Endothelial cell of umbilical vein (primary cell): ENCODE measurements at regions not wholly inside any gene's neighbourhood (a gene's known extent, or its start where the extent isn't known, plus 50 kb on each side); places are given as distances from the start of the nearest gene placed in this dataset.

Experiments used
- BruUV-seq: library from RNA; stranded (reverse); fragments of 400-500 nt; replicated peaks from 2 replicates; lab custom pipeline; 2021; lab: Mats Ljungman, UMichigan
- CTCF ChIA-PET: fragments of 300-600, 350-600 bp; sonication (Branson Sonifier 250); formaldehyde crosslinking; loops from one replicate; lab custom pipeline; 2021; ENCODE audit warnings: antibody characterized with exemption, inconsistent platforms; lab: Charles Lee
- POLR2A ChIA-PET: fragments of 300-600, 350-600 bp; sonication (Branson Sonifier 250); formaldehyde crosslinking; loops from one replicate; lab custom pipeline; 2021; ENCODE audit warnings: antibody characterized with exemption, inconsistent platforms; lab: Charles Lee
- DNase-seq: peaks from one replicate; pipeline ENCODE4 v3.0.0-alpha.2; 2011; ENCODE audit warnings: low read depth, low spot score
- FAIRE-seq: peaks from 2 replicates; lab custom pipeline; 2011; peaks lifted over from hg19 to GRCh38; lab: Jason Lieb, UNC
- H2AFZ ChIP-seq: 2 replicates; pipeline ENCODE4 v1.6.0; 2012; ENCODE audit warnings: low read depth, low read length, control low read depth, inconsistent platforms
- H3K27ac ChIP-seq: 2 replicates; pipeline ENCODE4 v1.5.1; 2011; ENCODE audit warnings: low read depth, mild to moderate bottlenecking, control low read depth, low read length, moderate library complexity; ENCODE audit not compliant: insufficient read depth
- H3K27me3 ChIP-seq, 2 experiments: 2 replicates each; pipeline versions ENCODE4 v1.6.0 to v1.6.1; 2011; ENCODE audit warnings: low read length in 2 of 2, mixed read lengths in 1 of 2; ENCODE audit not compliant: control insufficient read depth in 2 of 2, insufficient read depth in 2 of 2
- H3K36me3 ChIP-seq, 2 experiments: 2 replicates in 1 of 2; 3 replicates in 1 of 2; pipeline ENCODE4 v1.5.1; 2011; ENCODE audit warnings: low read length in 2 of 2, mild to moderate bottlenecking in 1 of 2, moderate library complexity in 1 of 2; ENCODE audit not compliant: control insufficient read depth in 2 of 2, insufficient read depth in 2 of 2; ENCODE audit errors: extremely low read depth in 1 of 2
- H3K4me1 ChIP-seq: 3 replicates; pipeline ENCODE4 v1.5.1; 2011; ENCODE audit warnings: mild to moderate bottlenecking, low read length; ENCODE audit not compliant: control insufficient read depth, insufficient read depth; ENCODE audit errors: extremely low read depth
- H3K4me2 ChIP-seq: 2 replicates; pipeline ENCODE4 v1.6.1; 2011; ENCODE audit warnings: low read length, control low read depth, mixed read lengths; ENCODE audit not compliant: insufficient read depth
- H3K4me3 ChIP-seq, 3 experiments: fragments of 200-600 bp in 1 of 3; sonication (generic), shearing (Covaris generic) in 1 of 3; replicated peaks in 1 of 3; 2 replicates each; pipeline ENCODE4 v1.5.1; 2011 to 2016; ENCODE audit warnings: control low read depth in 3 of 3, low read length in 3 of 3, mild to moderate bottlenecking in 2 of 3, inconsistent platforms in 1 of 3, low read depth in 1 of 3, moderate library complexity in 1 of 3; ENCODE audit not compliant: insufficient read depth in 1 of 3
- H3K79me2 ChIP-seq: 2 replicates; pipeline ENCODE4 v1.6.0; 2012; ENCODE audit warnings: low read length, inconsistent platforms; ENCODE audit not compliant: control insufficient read depth, insufficient read depth
- H3K9ac ChIP-seq: replicated peaks from 2 replicates; pipeline ENCODE3; 2011; ENCODE audit warnings: low read length, control low read depth; ENCODE audit not compliant: insufficient read depth; ENCODE audit errors: extremely low read depth
- H3K9me1 ChIP-seq: replicated peaks from 3 replicates; pipeline ENCODE4 v1.6.0; 2011; ENCODE audit warnings: mild to moderate bottlenecking, low read length; ENCODE audit not compliant: control insufficient read depth, insufficient read depth; ENCODE audit errors: extremely low read depth
- H3K9me3 ChIP-seq: replicated peaks from 2 replicates; pipeline ENCODE4 v1.5.1; 2012; ENCODE audit warnings: low read length, inconsistent platforms; ENCODE audit not compliant: control insufficient read depth, insufficient read depth
- H4K20me1 ChIP-seq: replicated peaks from 2 replicates; pipeline ENCODE3; 2011; ENCODE audit warnings: mild to moderate bottlenecking, low read length; ENCODE audit not compliant: control insufficient read depth, insufficient read depth; ENCODE audit errors: extremely low read depth
- EZH2 ChIP-seq: IDR thresholded peaks from 2 replicates; pipeline ENCODE4 v1.6.1; 2012; ENCODE audit warnings: borderline replicate concordance, low read depth, mild to moderate bottlenecking, moderate library complexity, low read length, inconsistent platforms; ENCODE audit not compliant: severe bottlenecking
- FOS ChIP-seq: IDR thresholded peaks from 2 replicates; pipeline ENCODE4 v1.6.1; 2011; ENCODE audit warnings: mild to moderate bottlenecking, low read length, moderate library complexity, borderline replicate concordance; ENCODE audit not compliant: insufficient read depth
- GATA2 ChIP-seq: IDR thresholded peaks from 2 replicates; pipeline ENCODE4 v1.7.0; 2011; ENCODE audit warnings: low read depth, mild to moderate bottlenecking, moderate library complexity, mixed read lengths, low read length; ENCODE audit not compliant: insufficient read length, insufficient read depth
- JUN ChIP-seq: IDR thresholded peaks from 2 replicates; pipeline ENCODE4 v1.6.1; 2011; ENCODE audit warnings: borderline replicate concordance, low read depth; ENCODE audit not compliant: insufficient read length, insufficient read depth
- MYC ChIP-seq: IDR thresholded peaks from one replicate; pipeline ENCODE4 v1.6.1; 2011; ENCODE audit warnings: mild to moderate bottlenecking, low read depth, low read length
- POLR2A ChIP-seq: IDR thresholded peaks from 2 replicates; pipeline ENCODE4 v1.6.1; 2012; ENCODE audit warnings: low read depth, mild to moderate bottlenecking, control low read depth, low read length
- POLR2AphosphoS5 ChIP-seq: IDR thresholded peaks from 2 replicates; pipeline ENCODE4 v1.6.1; 2012; ENCODE audit warnings: low read depth, mild to moderate bottlenecking, control low read depth, low read length, moderate library complexity; ENCODE audit not compliant: insufficient read depth
- dilution Hi-C: fragments of 300-500 bp; cut with MboI; formaldehyde crosslinking; loops from one replicate; pipeline ENCODE4 v1.15.0; 2019; ENCODE audit warnings: low sequenced_read_pairs; ENCODE audit not compliant: extremely low pct_ligation_motif_present
- intact Hi-C: fragments of 100-400 bp; cut with micrococcal nuclease; formaldehyde crosslinking; loops from one replicate; pipeline ENCODE4 v1.10.0; 2022
- TF ChIP-seq, protein P1 (sequence below): IDR thresholded peaks from 2 replicates; pipeline ENCODE4 v1.6.1; 2011; ENCODE audit not compliant: insufficient read depth, insufficient read length
- TF ChIP-seq, protein P2 (sequence below), 2 donors: IDR thresholded peaks; 1 replicate in 1 of 2; 2 replicates in 1 of 2; pipeline ENCODE4 v1.5.1; 2011; ENCODE audit warnings: low read length in 2 of 2, mild to moderate bottlenecking in 2 of 2, moderate library complexity in 2 of 2, control low read depth in 1 of 2, inconsistent platforms in 1 of 2, low read depth in 1 of 2; ENCODE audit not compliant: insufficient read depth in 1 of 2; ENCODE audit errors: extremely low read depth in 1 of 2

- H3K79me2 ChIP-seq: no peaks in the 10 kb centered on the region
- H3K9me3 ChIP-seq: no peaks in the 10 kb centered on the region
- no peaks in the 10 kb centered on the region for H4K20me1 ChIP-seq
- no peaks in the 10 kb centered on the region for H3K9me1 ChIP-seq
- H3K27ac ChIP-seq: no peak overlapping the region
- intact Hi-C loops (no loop called here), dilution Hi-C loops (no loop called here)
- no TSS peak for BruUV-seq
- H3K4me2 ChIP-seq: no peak overlapping the region
- no peaks in the 10 kb centered on the region for H3K36me3 ChIP-seq
- TF ChIP-seq POLR2A (no peak), JUN (peak; percentile 19)
- DNase-seq: no peak
- FAIRE-seq: no peak
- no peak overlapping the region for H2AFZ ChIP-seq
- CTCF ChIA-PET: no interaction called here
- H3K4me3 ChIP-seq: no peak overlapping the region
- POLR2A ChIA-PET: no interaction called here
- no peaks in the 10 kb centered on the region for H3K4me1 ChIP-seq
- H3K9ac ChIP-seq: no peak overlapping the region
- H3K27me3 ChIP-seq: peaks cover 1 to 3% of the 10 kb centered on the region in 2 experiments
Measured at GRCh38 chr12:58463051-58463450, 457.3 kb downstream of the LRIG3 start.

DNA sequence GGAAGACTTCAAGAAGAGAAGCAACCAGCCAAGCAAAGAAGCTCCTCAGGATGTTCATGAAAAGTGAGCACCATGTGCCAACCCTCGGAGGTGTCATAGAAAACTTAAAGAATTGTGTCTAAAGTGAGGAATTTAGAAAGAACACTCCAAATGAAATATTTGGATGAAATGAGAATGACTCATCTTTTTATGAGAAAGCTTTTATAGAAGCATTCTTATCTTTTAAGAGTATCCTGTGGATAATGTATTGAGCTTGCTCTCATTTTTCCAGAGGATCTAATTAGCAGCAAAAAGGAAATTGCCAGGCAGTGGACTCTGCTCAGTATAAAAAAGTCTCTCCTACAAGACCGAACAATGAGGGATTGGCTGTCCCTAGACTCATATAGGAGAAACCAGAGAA, 454.9 kb downstream of the LRIG3 start:
- Histone ChIP-seq H4K20me1 (no peaks in the 10 kb centered on the region), H3K36me3 (no peaks in the 10 kb centered on the region), H3K27ac (no peak overlapping the region), H3K4me2 (no peak overlapping the region), H3K9ac (no peak overlapping the region), H3K9me1 (no peaks in the 10 kb centered on the region), H3K9me3 (no peaks in the 10 kb centered on the region), H3K4me3 (no peak overlapping the region), H2AFZ (no peak overlapping the region), H3K27me3 (peaks cover 1 to 3% of the 10 kb centered on the region in 2 experiments), H3K79me2 (no peaks in the 10 kb centered on the region), H3K4me1 (no peaks in the 10 kb centered on the region)
- CTCF ChIA-PET: interaction anchor here (2.1 kb wide), 1 partner anchor 21 kb away, joined by 4 read pairs; no protein-coding TSS in a partner anchor
- no peak for TF ChIP-seq GATA2
- no peak for TF ChIP-seq EZH2
- no peak for TF ChIP-seq POLR2A
- TF ChIP-seq MYC: no peak
- TF ChIP-seq, protein P1, sequence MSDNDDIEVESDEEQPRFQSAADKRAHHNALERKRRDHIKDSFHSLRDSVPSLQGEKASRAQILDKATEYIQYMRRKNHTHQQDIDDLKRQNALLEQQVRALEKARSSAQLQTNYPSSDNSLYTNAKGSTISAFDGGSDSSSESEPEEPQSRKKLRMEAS: no peak
- no peak for TF ChIP-seq POLR2AphosphoS5
- no peak for TF ChIP-seq FOS
- no peak for TF ChIP-seq JUN
- TF ChIP-seq, protein P2, sequence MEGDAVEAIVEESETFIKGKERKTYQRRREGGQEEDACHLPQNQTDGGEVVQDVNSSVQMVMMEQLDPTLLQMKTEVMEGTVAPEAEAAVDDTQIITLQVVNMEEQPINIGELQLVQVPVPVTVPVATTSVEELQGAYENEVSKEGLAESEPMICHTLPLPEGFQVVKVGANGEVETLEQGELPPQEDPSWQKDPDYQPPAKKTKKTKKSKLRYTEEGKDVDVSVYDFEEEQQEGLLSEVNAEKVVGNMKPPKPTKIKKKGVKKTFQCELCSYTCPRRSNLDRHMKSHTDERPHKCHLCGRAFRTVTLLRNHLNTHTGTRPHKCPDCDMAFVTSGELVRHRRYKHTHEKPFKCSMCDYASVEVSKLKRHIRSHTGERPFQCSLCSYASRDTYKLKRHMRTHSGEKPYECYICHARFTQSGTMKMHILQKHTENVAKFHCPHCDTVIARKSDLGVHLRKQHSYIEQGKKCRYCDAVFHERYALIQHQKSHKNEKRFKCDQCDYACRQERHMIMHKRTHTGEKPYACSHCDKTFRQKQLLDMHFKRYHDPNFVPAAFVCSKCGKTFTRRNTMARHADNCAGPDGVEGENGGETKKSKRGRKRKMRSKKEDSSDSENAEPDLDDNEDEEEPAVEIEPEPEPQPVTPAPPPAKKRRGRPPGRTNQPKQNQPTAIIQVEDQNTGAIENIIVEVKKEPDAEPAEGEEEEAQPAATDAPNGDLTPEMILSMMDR (IDR thresholded peaks at IDR 0.05; ENCODE audit: extremely low read depth in 1 of 2, insufficient read depth in 1 of 2, low read depth in 1 of 2, low read length in 2 of 2): no peak
- DNase-seq: no peak
- dilution Hi-C loops (no loop called here), intact Hi-C loops (no loop called here)
- FAIRE-seq: no peak
- POLR2A ChIA-PET: no interaction called here
- no TSS peak for BruUV-seq
